Lower leg skin (tissue), 4 donors: ENCODE measurements at regions not wholly inside any gene's neighbourhood (a gene's known extent, or its start where the extent isn't known, plus 50 kb on each side); places are given as distances from the start of the nearest gene placed in this dataset.

Experiments used
- DNase-seq, 2 donors: peaks; one replicate each; pipeline ENCODE4 v3.0.0-alpha.2; 2019; ENCODE audit warnings: low spot score in 2 of 2
- H3K4me3 ChIP-seq: fragments of 200-600 bp; sonication (generic); 2 replicates; pipeline ENCODE4 v1.5.1; 2017; ENCODE audit warnings: mild to moderate bottlenecking, low read depth; ENCODE audit not compliant: poor library complexity, severe bottlenecking
- POLR2A ChIP-seq, 2 donors: fragments of 450-650 bp; IDR thresholded peaks; one replicate each; pipeline ENCODE4 v1.6.1; 2016 to 2017; ENCODE audit warnings: antibody characterized with exemption in 2 of 2, mild to moderate bottlenecking in 1 of 2, moderate library complexity in 1 of 2
- WGBS, 2 donors: methylation state at CpG; one replicate each; pipeline ENCODE4 v1.1.5; 2018; 5-methylcytosine and 5-hydroxymethylcytosine counted together
- intact Hi-C: fragments of 100-400 bp; cut with DNase I; formaldehyde crosslinking; loops from one replicate; pipeline ENCODE4 v1.15.0; 2023; ENCODE audit warnings: low total_unique reads
- TF ChIP-seq, protein P1 (sequence below), 3 donors: fragments of 450-650 bp; IDR thresholded peaks; one replicate each; pipeline ENCODE4 v1.5.1; 2016; ENCODE audit warnings: antibody characterized with exemption in 3 of 3, mild to moderate bottlenecking in 3 of 3, moderate library complexity in 2 of 3

DNA sequence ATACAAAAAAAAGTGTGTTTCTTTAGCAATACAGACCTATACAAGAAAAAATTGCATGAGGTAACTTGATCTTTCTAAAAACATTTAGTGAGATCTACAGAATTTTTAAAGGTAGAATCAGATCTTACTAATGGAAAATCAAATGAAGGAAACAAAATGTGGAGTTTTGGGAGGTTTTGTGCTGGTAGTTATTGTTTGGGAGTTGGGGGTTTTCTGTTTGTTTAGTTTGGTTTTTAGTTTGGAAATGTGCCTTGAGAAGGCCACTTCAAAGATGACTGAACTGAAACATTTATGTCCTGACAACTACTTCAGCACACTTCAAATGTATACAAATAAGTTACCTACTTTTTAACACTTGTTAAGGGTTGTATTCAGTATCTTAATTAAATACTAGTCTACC, 280.1 kb downstream of the NR2F1-AS1 start:
- DNase-seq: no peak
- TF ChIP-seq, protein P1, sequence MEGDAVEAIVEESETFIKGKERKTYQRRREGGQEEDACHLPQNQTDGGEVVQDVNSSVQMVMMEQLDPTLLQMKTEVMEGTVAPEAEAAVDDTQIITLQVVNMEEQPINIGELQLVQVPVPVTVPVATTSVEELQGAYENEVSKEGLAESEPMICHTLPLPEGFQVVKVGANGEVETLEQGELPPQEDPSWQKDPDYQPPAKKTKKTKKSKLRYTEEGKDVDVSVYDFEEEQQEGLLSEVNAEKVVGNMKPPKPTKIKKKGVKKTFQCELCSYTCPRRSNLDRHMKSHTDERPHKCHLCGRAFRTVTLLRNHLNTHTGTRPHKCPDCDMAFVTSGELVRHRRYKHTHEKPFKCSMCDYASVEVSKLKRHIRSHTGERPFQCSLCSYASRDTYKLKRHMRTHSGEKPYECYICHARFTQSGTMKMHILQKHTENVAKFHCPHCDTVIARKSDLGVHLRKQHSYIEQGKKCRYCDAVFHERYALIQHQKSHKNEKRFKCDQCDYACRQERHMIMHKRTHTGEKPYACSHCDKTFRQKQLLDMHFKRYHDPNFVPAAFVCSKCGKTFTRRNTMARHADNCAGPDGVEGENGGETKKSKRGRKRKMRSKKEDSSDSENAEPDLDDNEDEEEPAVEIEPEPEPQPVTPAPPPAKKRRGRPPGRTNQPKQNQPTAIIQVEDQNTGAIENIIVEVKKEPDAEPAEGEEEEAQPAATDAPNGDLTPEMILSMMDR (IDR thresholded peaks at IDR 0.05): no peak
- TF ChIP-seq POLR2A (IDR thresholded peaks at IDR 0.05): no peak
- H3K4me3 ChIP-seq: no peak overlapping the region
- intact Hi-C loops: no loop called here

- 77 to 78% methylated on average over 8 of the region's 8 CpGs for WGBS, 2 donors
- TF ChIP-seq POLR2A (IDR thresholded peaks at IDR 0.05): no peak
- TF ChIP-seq, protein P1 (IDR thresholded peaks at IDR 0.05): no peak
- no peak for DNase-seq
- intact Hi-C loops: no loop called here
- no peak overlapping the region for H3K4me3 ChIP-seq
Observed at GRCh38 chr5:93300309-93300923, 280.6 kb downstream of the NR2F1-AS1 start.

GRCh38 chr5:93299681-93300308, 281.2 kb downstream of the NR2F1-AS1 start:
- intact Hi-C loops: no loop called here
- H3K4me3 ChIP-seq: no peak overlapping the region
- no peak for DNase-seq
- TF ChIP-seq, protein P1 (IDR thresholded peaks at IDR 0.05): no peak
- TF ChIP-seq POLR2A (IDR thresholded peaks at IDR 0.05): no peak
- WGBS, 2 donors: 77 to 86% methylated on average over 6 of the region's 6 CpGs

GRCh38 chr5:93297116-93297515, 283.9 kb downstream of the NR2F1-AS1 start:
- intact Hi-C loops: no loop called here
- TF ChIP-seq POLR2A (IDR thresholded peaks at IDR 0.05): no peak
- TF ChIP-seq, protein P1 (IDR thresholded peaks at IDR 0.05): no peak
- H3K4me3 ChIP-seq: no peak overlapping the region
- DNase-seq: no peak
- 69 to 87% methylated on average over 2 of the region's 2 CpGs for WGBS, 2 donors

DNA sequence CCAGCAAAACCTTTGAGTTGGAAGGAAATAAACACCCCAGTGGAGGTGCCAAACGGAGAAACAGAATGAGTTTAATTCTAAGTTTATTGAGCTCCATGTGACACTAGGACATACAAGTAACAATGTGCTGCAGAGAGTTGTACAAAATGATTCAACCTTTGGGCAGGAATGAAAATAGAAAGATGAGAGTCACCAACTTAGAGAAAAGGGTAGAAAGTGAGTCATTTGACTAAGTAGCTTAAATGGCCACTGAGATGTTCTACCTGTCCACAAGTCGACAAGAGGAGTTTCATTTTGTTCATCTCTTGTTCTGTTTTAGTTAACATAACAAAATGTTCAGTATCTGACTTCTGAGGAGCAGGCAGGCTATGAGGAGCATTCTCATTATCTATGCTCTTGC, 284.7 kb downstream of the NR2F1-AS1 start:
- WGBS, 2 donors: 68 to 78% methylated on average over 2 of the region's 2 CpGs
- no peak for DNase-seq
- no peak overlapping the region for H3K4me3 ChIP-seq
- no peak for TF ChIP-seq POLR2A (IDR thresholded peaks at IDR 0.05)
- TF ChIP-seq, protein P1 (IDR thresholded peaks at IDR 0.05): no peak
- intact Hi-C loops: no loop called here

DNA sequence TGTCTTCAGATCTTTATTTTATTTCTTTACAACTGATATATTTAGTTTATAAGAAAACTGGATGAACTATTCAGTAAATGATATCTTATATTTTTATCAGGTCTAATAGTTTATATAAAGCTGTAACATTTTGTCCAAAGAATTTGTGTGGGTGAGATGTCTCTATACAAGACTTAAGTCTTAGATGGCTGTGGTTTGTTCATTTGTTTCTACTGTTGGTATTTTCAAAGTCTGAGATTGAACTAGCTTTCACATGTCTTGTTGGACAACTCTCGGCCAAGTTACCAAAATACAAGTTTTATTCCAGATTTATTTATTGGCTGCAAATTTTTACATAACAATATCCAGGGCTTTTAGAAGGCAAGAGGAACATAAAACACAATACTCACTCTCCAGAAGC, 286.0 kb downstream of the NR2F1-AS1 start:
- intact Hi-C loops: no loop called here
- DNase-seq: no peak
- no peak for TF ChIP-seq POLR2A (IDR thresholded peaks at IDR 0.05)
- TF ChIP-seq, protein P1 (IDR thresholded peaks at IDR 0.05): no peak
- H3K4me3 ChIP-seq: no peak overlapping the region
- WGBS, 2 donors: 82 to 88% methylated on average over 1 of the region's 1 CpG
